Stomach (tissue), 8 donors: ENCODE measurements at regions not wholly inside any gene's neighbourhood (a gene's known extent, or its start where the extent isn't known, plus 50 kb on each side); places are given as distances from the start of the nearest gene placed in this dataset.

Experiments used
- DNase-seq, 2 donors: peaks; one replicate each; pipeline versions ENCODE4 v3.0.0 to v3.0.0-alpha.2; 2013 to 2019
- H3K27ac ChIP-seq, 5 donors: fragments of 200-600 bp in 4 of 5; sonication (generic) in 4 of 5; one replicate each; pipeline ENCODE4 v1.5.1; 2013 to 2019; ENCODE audit warnings: mild to moderate bottlenecking in 1 of 5, moderate library complexity in 1 of 5
- H3K27me3 ChIP-seq, 3 donors: fragments of 200-600 bp; sonication (generic); one replicate each; pipeline ENCODE4 v1.5.1; 2017 to 2019; ENCODE audit warnings: mixed run types in 1 of 3
- H3K36me3 ChIP-seq, 4 donors: fragments of 200-600 bp; sonication (generic); 1 replicate in 3 of 4; 2 replicates in 1 of 4; pipeline ENCODE4 v1.5.1; 2016 to 2019
- H3K4me1 ChIP-seq, 4 donors: fragments of 200-600 bp; sonication (generic); one replicate each; pipeline ENCODE4 v1.5.1; 2016 to 2019
- H3K4me3 ChIP-seq, 4 donors: fragments of 200-600 bp; sonication (generic) in 3 of 4; one replicate each; pipeline ENCODE4 v1.5.1; 2016 to 2019; ENCODE audit warnings: mild to moderate bottlenecking in 1 of 4
- H3K9me3 ChIP-seq, 4 donors: fragments of 200-600 bp; sonication (generic); one replicate each; pipeline ENCODE4 v1.5.1; 2016 to 2019
- CTCF ChIP-seq, 7 experiments: fragments of 450-650 bp in 4 of 7; fragments of 200-600 bp in 3 of 7; sonication (generic) in 3 of 7; IDR thresholded peaks; one replicate each; pipeline ENCODE4 v1.5.1; 2016 to 2019; ENCODE audit warnings: antibody characterized with exemption in 7 of 7, control low read depth in 2 of 7, mild to moderate bottlenecking in 1 of 7
- EP300 ChIP-seq: sonication (generic); formaldehyde crosslinking; IDR thresholded peaks from one replicate; pipeline ENCODE4 v1.6.1; 2017; ENCODE audit warnings: antibody characterized with exemption
- POLR2A ChIP-seq, 4 donors: fragments of 450-650 bp; IDR thresholded peaks; one replicate each; pipeline ENCODE4 v1.6.1; 2016; ENCODE audit warnings: antibody characterized with exemption in 4 of 4, control low read depth in 2 of 4, mild to moderate bottlenecking in 1 of 4, moderate library complexity in 1 of 4
- POLR2AphosphoS5 ChIP-seq, 3 donors: sonication (generic); formaldehyde crosslinking; IDR thresholded peaks; one replicate each; pipeline ENCODE4 v1.6.1; 2016; ENCODE audit warnings: antibody characterized with exemption in 3 of 3
- WGBS, 5 donors: extraction: QIAGEN DNeasy Blood & Tissue Kit in 3 of 5; methylation state at CpG; one replicate each; pipeline versions ENCODE4 v1.1.5 to v1.1.7; 2013 to 2018; 5-methylcytosine and 5-hydroxymethylcytosine counted together
- intact Hi-C: fragments of 100-400 bp; cut with DNase I; formaldehyde crosslinking; loops from one replicate; pipeline ENCODE4 v1.15.1; 2023; ENCODE audit warnings: low total_unique reads
- donor health status: healthy with polysubstance abuse.
- donor health status: Bipolar disorder and iron deficiency.
- donor health status: healthy.

- WGBS, 5 donors = 53 to 83% (median 74%) methylated on average over 1 of the region's 1 CpG
- no peak for DNase-seq
- intact Hi-C loops = no loop called here
Observed at GRCh38 chr13:70941454-70941853, 833.2 kb upstream of the KLHL1 start.

GRCh38 chr13:70938462-70938861 is 830.2 kb upstream of the KLHL1 start:
- Histone ChIP-seq H3K27me3 (no peaks in the 10 kb centered on the region), H3K4me3 (no peak overlapping the region), H3K4me1 (no peaks in the 10 kb centered on the region), H3K36me3 (no peaks in the 10 kb centered on the region), H3K9me3 (no peaks in the 10 kb centered on the region), H3K27ac (no peak overlapping the region)
- no peak for TF ChIP-seq POLR2A (IDR thresholded peaks at IDR 0.05)
- no peak for TF ChIP-seq EP300
- TF ChIP-seq CTCF (IDR thresholded peaks at IDR 0.05) = no peak
- no peak for TF ChIP-seq POLR2AphosphoS5 (IDR thresholded peaks at IDR 0.05)
- WGBS, 5 donors = 90 to 98% (median 94%) methylated on average over 1 of the region's 1 CpG
- no peak for DNase-seq
- intact Hi-C loops = no loop called here

More at GRCh38 chr13:70941454-70941853, 833.2 kb upstream of the KLHL1 start:
- no peak overlapping the region for H3K27ac ChIP-seq
- no peaks in the 10 kb centered on the region for H3K36me3 ChIP-seq
- no peaks in the 10 kb centered on the region for H3K4me1 ChIP-seq
- H3K9me3 ChIP-seq = no peaks in the 10 kb centered on the region
- TF ChIP-seq POLR2AphosphoS5 (IDR thresholded peaks at IDR 0.05) (no peak), CTCF (IDR thresholded peaks at IDR 0.05) (no peak), EP300 (no peak)
- no peaks in the 10 kb centered on the region for H3K27me3 ChIP-seq
- no peak overlapping the region for H3K4me3 ChIP-seq

GRCh38 chr13:70932511-70932910 is 824.3 kb upstream of the KLHL1 start:
- Histone ChIP-seq H3K27me3 (no peaks in the 10 kb centered on the region), H3K36me3 (no peaks in the 10 kb centered on the region), H3K4me3 (no peak overlapping the region), H3K4me1 (no peaks in the 10 kb centered on the region), H3K9me3 (no peaks in the 10 kb centered on the region), H3K27ac (no peak overlapping the region)
- no peak for DNase-seq
- no peak for TF ChIP-seq POLR2A (IDR thresholded peaks at IDR 0.05)
- TF ChIP-seq CTCF (IDR thresholded peaks at IDR 0.05) = no peak
- no peak for TF ChIP-seq POLR2AphosphoS5 (IDR thresholded peaks at IDR 0.05)
- no peak for TF ChIP-seq EP300
- WGBS, 5 donors = 86 to 94% (median 90%) methylated on average over 3 of the region's 3 CpGs
- intact Hi-C loops = no loop called here

- Histone ChIP-seq H3K9me3 (peaks cover 0 to 5% (median 0%) of the 10 kb centered on the region in 4 donors), H3K36me3 (no peaks in the 10 kb centered on the region), H3K27me3 (no peaks in the 10 kb centered on the region), H3K4me1 (no peaks in the 10 kb centered on the region), H3K4me3 (no peak overlapping the region), H3K27ac (no peak overlapping the region)
- intact Hi-C loops = no loop called here
- 83 to 96% (median 88%) methylated on average over 32 to 38 of the region's 38 CpGs for WGBS, 5 donors
- TF ChIP-seq POLR2AphosphoS5 (IDR thresholded peaks at IDR 0.05) (no peak), EP300 (no peak), POLR2A (IDR thresholded peaks at IDR 0.05) (no peak), CTCF (IDR thresholded peaks at IDR 0.05) (no peak)
- no peak for DNase-seq
Observed at GRCh38 chr13:70923863-70924752, 815.9 kb upstream of the KLHL1 start.
